ENCODE measurements at regions not wholly inside any gene's neighbourhood (a gene's known extent, or its start where the extent isn't known, plus 50 kb on each side); places are given as distances from the start of the nearest gene placed in this dataset.
A peak's percentile ranks its signal among the peaks of the same experiment; 100 is the strongest.

GRCh38 chr15:89007989-89008388, 80.3 kb upstream of the ABHD2 start:
- no peak for ATAC-seq
- intact Hi-C loops (cut with DNase I) = loop anchor here in 2 of 10 donors (5.0 to 10.0 kb wide), 2 partner anchors 106 to 383 kb away; partner anchors contain the start of gene AEN (in 1 of the 2)
- no peak for DNase-seq
- Histone ChIP-seq H3K27ac (no peak overlapping the region), H3K4me1 (peaks cover 0 to 18% (median 0%) of the 10 kb centered on the region in 9 donors), H3K4me3 (no peak overlapping the region), H3K9me3 (no peaks in the 10 kb centered on the region), H3K27me3 (no peaks in the 10 kb centered on the region), H3K36me3 (no peaks in the 10 kb centered on the region)
- TF ChIP-seq CTCF (IDR thresholded peaks at IDR 0.05) = no peak

- peaks cover 0 to 8% (median 0%) of the 10 kb centered on the region in 9 donors for H3K4me1 ChIP-seq
- no peak overlapping the region for H3K4me3 ChIP-seq
- H3K27ac ChIP-seq = no peak overlapping the region
- peak in 2 of 8 donors; percentile 28 to 55 for ATAC-seq
- DNase-seq = no peak
- H3K9me3 ChIP-seq = peaks cover 0 to 5% (median 0%) of the 10 kb centered on the region in 11 donors
- no peaks in the 10 kb centered on the region for H3K27me3 ChIP-seq
- TF ChIP-seq CTCF (IDR thresholded peaks at IDR 0.05) = no peak
- WGBS, 2 donors = 67 to 68% methylated on average over 6 of the region's 6 CpGs
- no peaks in the 10 kb centered on the region for H3K36me3 ChIP-seq
- intact Hi-C loops (cut with DNase I) = loop anchor here in 2 of 10 donors (5.0 to 10.0 kb wide), 2 partner anchors 107 to 384 kb away; partner anchors contain the start of gene AEN (in 1 of the 2)
These were observed 79.2 kb upstream of the ABHD2 start for GRCh38 chr15:89009080-89009479.

- 94 to 96% methylated on average over 5 of the region's 5 CpGs for WGBS, 2 donors
- Histone ChIP-seq H3K9me3 (peaks cover 0 to 10% (median 0%) of the 10 kb centered on the region in 11 donors), H3K4me1 (peaks cover 2 to 37% (median 31%) of the 10 kb centered on the region in 9 donors), H3K4me3 (no peak overlapping the region), H3K27me3 (no peaks in the 10 kb centered on the region), H3K27ac (no peak overlapping the region), H3K36me3 (no peaks in the 10 kb centered on the region)
- DNase-seq (no peak), ATAC-seq (no peak)
- no peak for TF ChIP-seq CTCF (IDR thresholded peaks at IDR 0.05)
- intact Hi-C loops (cut with DNase I) = loop anchor here in 4 of 10 donors (5.0 kb wide), 3 partner anchors 103 to 113 kb away; partner anchors contain the start of gene MFGE8 (in 1 of the 4)
These were observed 72.7 kb upstream of the ABHD2 start for GRCh38 chr15:89015412-89016097.

- H3K27me3 ChIP-seq = no peaks in the 10 kb centered on the region
- peaks cover 0 to 10% (median 0%) of the 10 kb centered on the region in 11 donors for H3K9me3 ChIP-seq
- ATAC-seq = peak in 3 of 8 donors; percentile 5 to 32 (median 20)
- no peaks in the 10 kb centered on the region for H3K36me3 ChIP-seq
- no peak for TF ChIP-seq CTCF (IDR thresholded peaks at IDR 0.05)
- 65 to 75% methylated on average over 10 of the region's 10 CpGs for WGBS, 2 donors
- H3K4me1 ChIP-seq = peaks cover 2 to 43% (median 32%) of the 10 kb centered on the region in 9 donors
- DNase-seq = peak in 1 of 2 donors; percentile 22
- H3K4me3 ChIP-seq = peak overlapping the region in 1 of 10 donors; percentile 47
- intact Hi-C loops (cut with DNase I) = loop anchor here in 4 of 10 donors (5.0 kb wide), 3 partner anchors 104 to 114 kb away; partner anchors contain the start of gene MFGE8 (in 1 of the 4)
- peak overlapping the region in 7 of 10 donors; percentile 73 to 85 (median 83) for H3K27ac ChIP-seq
These were observed 71.7 kb upstream of the ABHD2 start for GRCh38 chr15:89016549-89017041.

All from heart right ventricle (tissue), 16 donors.